ENCODE measurements at regions not wholly inside any gene's neighbourhood (a gene's known extent, or its start where the extent isn't known, plus 50 kb on each side); places are given as distances from the start of the nearest gene placed in this dataset.

DNA sequence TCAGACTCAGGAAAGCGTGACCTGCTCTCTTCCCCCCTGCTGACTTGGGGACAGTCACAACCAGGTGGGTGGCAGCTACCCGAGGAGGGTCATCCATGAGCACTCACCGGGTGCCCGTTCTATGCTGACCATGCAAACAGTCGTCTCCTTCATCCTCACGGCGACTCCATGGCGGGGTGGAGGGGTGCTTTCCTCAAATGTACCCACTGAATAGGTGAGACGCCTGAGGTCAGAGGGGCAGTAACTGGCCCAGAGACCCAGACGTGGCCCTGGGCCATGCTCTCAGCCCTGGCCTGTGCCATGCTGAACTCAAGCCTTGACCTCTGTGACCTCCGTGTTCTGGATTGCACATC is 59.2 kb upstream of the TPM4 start:
- TF ChIP-seq, protein P1, sequence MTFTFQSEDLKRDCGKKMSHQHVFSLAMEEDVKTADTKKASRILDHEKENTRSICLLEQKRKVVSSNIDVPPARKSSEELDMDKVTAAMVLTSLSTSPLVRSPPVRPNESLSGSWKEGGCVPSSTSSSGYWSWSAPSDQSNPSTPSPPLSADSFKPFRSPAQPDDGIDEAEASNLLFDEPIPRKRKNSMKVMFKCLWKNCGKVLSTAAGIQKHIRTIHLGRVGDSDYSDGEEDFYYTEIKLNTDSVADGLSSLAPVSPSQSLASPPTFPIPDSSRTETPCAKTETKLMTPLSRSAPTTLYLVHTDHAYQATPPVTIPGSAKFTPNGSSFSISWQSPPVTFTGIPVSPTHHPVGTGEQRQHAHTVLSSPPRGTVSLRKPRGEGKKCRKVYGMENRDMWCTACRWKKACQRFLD (tag by site-specific recombination; IDR thresholded peaks at IDR 0.05) = no peak
- no peak for TF ChIP-seq ZNF433 (tag by site-specific recombination; IDR thresholded peaks at IDR 0.05; ENCODE audit: low read depth)
- TF ChIP-seq ZNF132 (tag by site-specific recombination; IDR thresholded peaks at IDR 0.05; ENCODE audit: borderline replicate concordance) = no peak
- no peak for TF ChIP-seq CTCF (tag by site-specific recombination; IDR thresholded peaks at IDR 0.05)
- no peak for TF ChIP-seq ZBTB20 (tag by site-specific recombination; IDR thresholded peaks at IDR 0.05)
- TF ChIP-seq ZNF311 (tag by site-specific recombination; IDR thresholded peaks at IDR 0.05; ENCODE audit: borderline replicate concordance) = no peak
- TF ChIP-seq, protein P2, sequence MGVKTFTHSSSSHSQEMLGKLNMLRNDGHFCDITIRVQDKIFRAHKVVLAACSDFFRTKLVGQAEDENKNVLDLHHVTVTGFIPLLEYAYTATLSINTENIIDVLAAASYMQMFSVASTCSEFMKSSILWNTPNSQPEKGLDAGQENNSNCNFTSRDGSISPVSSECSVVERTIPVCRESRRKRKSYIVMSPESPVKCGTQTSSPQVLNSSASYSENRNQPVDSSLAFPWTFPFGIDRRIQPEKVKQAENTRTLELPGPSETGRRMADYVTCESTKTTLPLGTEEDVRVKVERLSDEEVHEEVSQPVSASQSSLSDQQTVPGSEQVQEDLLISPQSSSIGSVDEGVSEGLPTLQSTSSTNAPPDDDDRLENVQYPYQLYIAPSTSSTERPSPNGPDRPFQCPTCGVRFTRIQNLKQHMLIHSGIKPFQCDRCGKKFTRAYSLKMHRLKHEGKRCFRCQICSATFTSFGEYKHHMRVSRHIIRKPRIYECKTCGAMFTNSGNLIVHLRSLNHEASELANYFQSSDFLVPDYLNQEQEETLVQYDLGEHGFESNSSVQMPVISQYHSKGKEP (tag by site-specific recombination; IDR thresholded peaks at IDR 0.05) = no peak
- TF ChIP-seq ZNF354C (tag by site-specific recombination; IDR thresholded peaks at IDR 0.05; ENCODE audit: borderline replicate concordance, low read depth) = no peak
- no peak for TF ChIP-seq ZNF843 (tag by site-specific recombination; IDR thresholded peaks at IDR 0.05)
- no peak for TF ChIP-seq ZNF2 (tag by site-specific recombination; IDR thresholded peaks at IDR 0.05)
- no peak for TF ChIP-seq MYNN (tag by site-specific recombination; IDR thresholded peaks at IDR 0.05; ENCODE audit: borderline replicate concordance)
- no peak for TF ChIP-seq ZFP3 (tag by site-specific recombination; IDR thresholded peaks at IDR 0.05; ENCODE audit: low read depth)
- TF ChIP-seq ZBTB48 (tag by site-specific recombination; IDR thresholded peaks at IDR 0.05) = no peak
- ChIA-PET POLR2A (no interaction called here), CTCF (interaction anchor here (1.0 kb wide), 1 partner anchor 25 kb away, joined by 3 read pairs; no protein-coding TSS in a partner anchor)
- Histone ChIP-seq H3K36me3 (ENCODE audit: control insufficient read depth in 2 of 2, insufficient read depth in 1 of 2, low read length in 2 of 2) (no peaks in the 10 kb centered on the region), H3K9me3 (ENCODE audit: control insufficient read depth, insufficient read depth, low read depth, low read length) (no peaks in the 10 kb centered on the region), H3K4me1 (ENCODE audit: control insufficient read depth, insufficient read depth, low read length) (no peaks in the 10 kb centered on the region), H3K27ac (ENCODE audit: extremely low read depth, low read depth, low read length) (no peak overlapping the region), H3K4me3 (ENCODE audit: low read depth, low read length) (no peak overlapping the region)

DNA sequence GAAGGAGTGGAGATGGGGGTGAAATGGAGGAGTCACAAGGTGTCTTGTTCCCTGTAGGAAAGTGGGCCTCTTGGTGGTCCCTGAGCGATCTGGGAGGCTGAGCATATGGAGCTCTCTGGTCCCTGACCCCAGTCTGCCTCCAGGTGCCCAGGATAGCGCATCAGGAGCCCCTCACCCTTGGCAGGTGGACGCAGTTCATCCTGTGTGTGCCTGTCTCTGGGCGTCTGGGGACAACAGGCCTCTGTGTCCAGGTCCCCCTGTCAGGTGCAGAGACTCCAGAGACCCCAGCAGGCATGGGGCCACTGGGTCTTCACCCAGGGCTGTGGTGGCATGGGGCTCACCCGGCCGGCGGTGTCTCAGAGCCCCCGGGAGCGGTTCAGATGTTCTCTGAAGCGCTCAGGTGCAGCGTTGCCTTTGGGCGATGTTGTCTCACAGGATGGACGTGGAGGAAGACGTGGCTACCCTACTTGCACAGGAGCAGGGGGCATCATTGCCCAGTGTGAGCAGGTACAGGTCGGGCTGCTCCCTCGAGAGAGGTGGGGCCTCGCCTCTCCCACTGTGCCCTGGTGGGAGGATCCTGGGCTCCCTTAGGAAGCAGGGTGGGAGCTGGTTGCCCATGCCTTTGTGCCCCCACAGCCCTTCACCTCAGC is 58.1 kb upstream of the TPM4 start:
- H3K4me3 ChIP-seq (ENCODE audit: low read depth, low read length) = no peak overlapping the region
- no peaks in the 10 kb centered on the region for H3K36me3 ChIP-seq (ENCODE audit: control insufficient read depth in 2 of 2, insufficient read depth in 1 of 2, low read length in 2 of 2)
- H3K27ac ChIP-seq (ENCODE audit: extremely low read depth, low read depth, low read length) = no peak overlapping the region
- CTCF ChIA-PET = no interaction called here
- POLR2A ChIA-PET = no interaction called here
- H3K9me3 ChIP-seq (ENCODE audit: control insufficient read depth, insufficient read depth, low read depth, low read length) = no peaks in the 10 kb centered on the region
- H3K4me1 ChIP-seq (ENCODE audit: control insufficient read depth, insufficient read depth, low read length) = no peaks in the 10 kb centered on the region
- no peak for TF ChIP-seq BCL11B (tag by site-specific recombination; IDR thresholded peaks at IDR 0.05; ENCODE audit: low read depth)
- TF ChIP-seq ZNF521 (tag by site-specific recombination; IDR thresholded peaks at IDR 0.05) = no peak
- TF ChIP-seq ZNF157 (tag by site-specific recombination; IDR thresholded peaks at IDR 0.05) = no peak
- no peak for TF ChIP-seq OSR2 (tag by site-specific recombination; IDR thresholded peaks at IDR 0.05)
- no peak for TF ChIP-seq ZSCAN23 (tag by site-specific recombination; IDR thresholded peaks at IDR 0.05)
- no peak for TF ChIP-seq ZNF140 (tag by site-specific recombination; IDR thresholded peaks at IDR 0.05)
- TF ChIP-seq SP7 (tag by site-specific recombination; IDR thresholded peaks at IDR 0.05) = no peak
- no peak for TF ChIP-seq ZNF777 (tag by site-specific recombination; IDR thresholded peaks at IDR 0.05; ENCODE audit: borderline replicate concordance)
- no peak for TF ChIP-seq ZNF423 (tag by site-specific recombination; IDR thresholded peaks at IDR 0.05)
- TF ChIP-seq ZNF223 (tag by site-specific recombination; IDR thresholded peaks at IDR 0.05) = no peak
- no peak for TF ChIP-seq ZNF768 (tag by site-specific recombination; IDR thresholded peaks at IDR 0.05)
- TF ChIP-seq ZNF398 (tag by site-specific recombination; IDR thresholded peaks at IDR 0.05) = no peak
- TF ChIP-seq IKZF3 (tag by site-specific recombination; IDR thresholded peaks at IDR 0.05) = no peak
